RWPE2 (cell line): ENCODE measurements at regions not wholly inside any gene's neighbourhood (a gene's known extent, or its start where the extent isn't known, plus 50 kb on each side); places are given as distances from the start of the nearest gene placed in this dataset.
"Not testable (repeated sequence)": the region's sequence is repeated elsewhere in the genome, so short reads cannot be mapped to it uniquely, and the experiment has no call there.

Source experiments
- ATAC-seq: fragments of 200-7000 bp; cut with Tn5 transposase; 3 replicates; pipeline ENCODE4 v1.9.1; 2021; ENCODE audit warnings: low read depth
- DNase-seq: peaks from one replicate; pipeline ENCODE4 v3.0.0-alpha.2; 2020; ENCODE audit warnings: low spot score
- H3K27ac ChIP-seq: fragments of 450-650 bp; 2 replicates; pipeline ENCODE4 v1.5.1; 2017; ENCODE audit warnings: mild to moderate bottlenecking; ENCODE audit not compliant: poor library complexity, severe bottlenecking
- H3K27me3 ChIP-seq: fragments of 250-450 bp; sonication (Bioruptor Pico); 2 replicates; pipeline ENCODE4 v1.5.1; 2021; ENCODE audit warnings: mild to moderate bottlenecking, moderate library complexity; ENCODE audit not compliant: insufficient read depth, poor library complexity, severe bottlenecking
- H3K36me3 ChIP-seq: fragments of 250-450 bp; sonication (Bioruptor Pico); 2 replicates; pipeline ENCODE4 v1.5.1; 2020; ENCODE audit warnings: low read depth, mild to moderate bottlenecking, moderate library complexity
- H3K4me1 ChIP-seq: fragments of 250-450 bp; sonication (Bioruptor Pico); 2 replicates; pipeline ENCODE4 v1.5.1; 2021; ENCODE audit warnings: mild to moderate bottlenecking, moderate library complexity; ENCODE audit not compliant: insufficient read depth, poor library complexity, severe bottlenecking
- H3K4me3 ChIP-seq: fragments of 250-450 bp; sonication (Bioruptor Pico); 2 replicates; pipeline ENCODE4 v1.5.1; 2021; ENCODE audit warnings: mild to moderate bottlenecking, moderate library complexity; ENCODE audit not compliant: severe bottlenecking
- H3K9me3 ChIP-seq: fragments of 250-450 bp; sonication (Bioruptor Pico); 2 replicates; pipeline ENCODE4 v1.5.1; 2021; ENCODE audit warnings: mild to moderate bottlenecking, moderate library complexity; ENCODE audit not compliant: severe bottlenecking
- TF ChIP-seq, protein P1 (sequence below): fragments of 450-650 bp; IDR thresholded peaks from one replicate; pipeline ENCODE4 v1.5.1; 2017; ENCODE audit warnings: mild to moderate bottlenecking, moderate library complexity; ENCODE audit not compliant: poor library complexity, severe bottlenecking

DNA sequence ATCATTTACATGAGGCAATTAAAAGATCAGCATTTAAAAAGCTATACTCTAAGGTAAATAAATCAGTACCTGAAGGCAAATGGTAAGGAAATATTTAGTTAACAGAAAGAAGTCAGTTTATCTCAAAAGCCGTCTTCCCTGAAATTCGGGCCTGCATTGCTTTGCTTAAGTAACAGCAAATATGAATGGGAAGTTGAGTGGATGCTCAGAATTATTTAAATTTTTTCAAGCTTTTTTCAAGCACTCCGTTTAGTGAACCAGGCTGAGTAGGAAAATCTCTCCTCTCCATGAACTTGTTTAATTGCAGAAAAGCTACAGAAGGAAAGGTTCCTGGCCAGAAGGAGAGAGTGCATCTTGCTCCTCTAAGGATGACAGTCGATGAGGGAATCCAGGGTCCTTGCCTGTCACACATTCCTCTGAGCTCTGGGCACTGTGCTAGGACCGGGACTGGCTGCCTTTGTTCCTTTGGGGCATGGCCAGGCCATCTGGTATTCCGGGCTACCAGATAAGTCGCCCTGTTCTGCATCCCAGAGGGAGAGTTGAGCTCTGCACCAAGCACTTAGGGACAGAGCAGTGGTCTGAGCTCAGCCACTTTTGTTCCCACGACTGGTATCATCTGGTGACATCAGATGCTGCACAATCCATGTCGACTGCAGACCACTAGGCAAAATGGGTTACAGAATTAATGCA lies 77.6 kb downstream of the RIN2 start:
- Histone ChIP-seq H3K27me3 (no peaks in the 10 kb centered on the region), H3K9me3 (no peaks in the 10 kb centered on the region), H3K36me3 (no peaks in the 10 kb centered on the region), H3K4me1 (no peaks in the 10 kb centered on the region), H3K4me3 (no peak overlapping the region), H3K27ac (no peak overlapping the region)
- no peak for ATAC-seq
- TF ChIP-seq, protein P1, sequence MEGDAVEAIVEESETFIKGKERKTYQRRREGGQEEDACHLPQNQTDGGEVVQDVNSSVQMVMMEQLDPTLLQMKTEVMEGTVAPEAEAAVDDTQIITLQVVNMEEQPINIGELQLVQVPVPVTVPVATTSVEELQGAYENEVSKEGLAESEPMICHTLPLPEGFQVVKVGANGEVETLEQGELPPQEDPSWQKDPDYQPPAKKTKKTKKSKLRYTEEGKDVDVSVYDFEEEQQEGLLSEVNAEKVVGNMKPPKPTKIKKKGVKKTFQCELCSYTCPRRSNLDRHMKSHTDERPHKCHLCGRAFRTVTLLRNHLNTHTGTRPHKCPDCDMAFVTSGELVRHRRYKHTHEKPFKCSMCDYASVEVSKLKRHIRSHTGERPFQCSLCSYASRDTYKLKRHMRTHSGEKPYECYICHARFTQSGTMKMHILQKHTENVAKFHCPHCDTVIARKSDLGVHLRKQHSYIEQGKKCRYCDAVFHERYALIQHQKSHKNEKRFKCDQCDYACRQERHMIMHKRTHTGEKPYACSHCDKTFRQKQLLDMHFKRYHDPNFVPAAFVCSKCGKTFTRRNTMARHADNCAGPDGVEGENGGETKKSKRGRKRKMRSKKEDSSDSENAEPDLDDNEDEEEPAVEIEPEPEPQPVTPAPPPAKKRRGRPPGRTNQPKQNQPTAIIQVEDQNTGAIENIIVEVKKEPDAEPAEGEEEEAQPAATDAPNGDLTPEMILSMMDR: no peak
- DNase-seq: no peak

DNA sequence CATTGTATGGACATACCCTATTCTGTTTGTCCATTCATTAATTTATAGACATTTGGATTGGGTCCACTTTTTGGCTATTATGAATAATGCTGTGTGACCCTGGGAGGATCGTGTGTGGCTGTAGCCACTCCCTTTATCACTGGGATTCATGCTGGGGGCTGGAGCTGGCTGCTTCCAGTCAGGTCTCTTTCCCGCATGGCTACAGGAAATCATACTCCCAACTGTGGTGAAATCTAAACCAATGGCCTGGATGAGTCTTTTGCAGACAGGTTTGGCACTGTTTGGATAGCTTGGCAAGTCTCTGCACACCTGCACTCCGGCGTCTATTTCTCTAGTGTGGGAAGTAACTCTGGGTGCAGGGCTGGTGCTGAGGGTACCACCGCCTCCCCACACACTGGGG lies 80.4 kb downstream of the RIN2 start:
- TF ChIP-seq, protein P1: no peak
- H3K36me3 ChIP-seq: no peaks in the 10 kb centered on the region
- DNase-seq (no peak), ATAC-seq (no peak)
- H3K27ac ChIP-seq: no peak overlapping the region
- no peaks in the 10 kb centered on the region for H3K4me1 ChIP-seq
- H3K27me3 ChIP-seq: no peaks in the 10 kb centered on the region
- H3K9me3 ChIP-seq: no peaks in the 10 kb centered on the region
- H3K4me3 ChIP-seq: no peak overlapping the region

DNA sequence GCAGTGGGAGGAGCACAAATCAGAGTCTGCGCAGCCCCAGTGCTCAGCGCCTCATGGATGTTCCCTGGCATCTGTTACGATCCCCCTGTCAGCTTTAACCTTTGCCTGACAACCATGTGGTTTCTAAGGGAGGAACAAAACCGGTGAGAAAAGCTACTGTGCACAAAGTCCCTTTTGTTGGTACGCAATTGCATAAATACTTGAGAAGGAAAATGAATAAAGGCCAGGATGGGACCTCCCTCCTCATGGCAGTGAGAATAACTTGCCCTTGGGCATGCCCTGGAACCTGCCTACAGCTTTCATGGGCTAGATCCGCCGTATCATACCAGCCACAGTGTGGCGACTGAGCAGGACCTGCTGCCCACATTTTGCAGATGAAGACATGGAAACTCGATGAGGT lies 81.0 kb downstream of the RIN2 start:
- DNase-seq: no peak
- H3K27ac ChIP-seq: no peak overlapping the region
- H3K27me3 ChIP-seq: no peaks in the 10 kb centered on the region
- no peaks in the 10 kb centered on the region for H3K4me1 ChIP-seq
- no peaks in the 10 kb centered on the region for H3K9me3 ChIP-seq
- TF ChIP-seq, protein P1: no peak
- ATAC-seq: no peak
- no peak overlapping the region for H3K4me3 ChIP-seq
- H3K36me3 ChIP-seq: no peaks in the 10 kb centered on the region

DNA sequence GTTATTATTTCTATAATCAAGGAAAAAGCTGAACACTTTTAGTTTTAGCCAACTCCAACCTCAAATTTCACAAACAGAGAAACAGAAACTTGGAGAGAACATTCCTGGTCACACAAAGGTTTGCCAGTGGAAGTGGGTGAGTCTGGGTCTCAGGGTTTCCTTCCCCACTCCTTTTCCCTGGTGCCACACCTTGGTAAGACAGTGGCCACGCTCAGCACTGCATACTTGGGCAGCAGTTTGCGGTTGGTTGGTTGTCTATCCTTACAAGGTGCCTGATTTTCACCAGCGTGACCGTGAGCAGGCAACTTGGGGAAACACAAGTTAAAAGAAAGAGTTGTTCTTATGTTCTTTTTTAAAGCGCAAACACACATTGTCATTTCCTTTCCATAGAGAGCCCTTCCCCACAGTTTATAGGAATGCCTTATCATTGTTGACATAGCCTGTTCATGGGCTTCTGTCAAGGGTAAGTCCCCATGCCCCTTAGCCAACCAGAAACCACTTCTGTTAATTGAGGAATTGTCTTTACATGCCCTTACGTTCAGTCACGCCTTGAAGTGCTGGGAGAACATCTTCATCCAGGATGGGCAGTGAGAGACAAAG lies 82.2 kb downstream of the RIN2 start:
- Histone ChIP-seq H3K4me3 (no peak overlapping the region), H3K9me3 (no peaks in the 10 kb centered on the region), H3K36me3 (no peaks in the 10 kb centered on the region), H3K27ac (no peak overlapping the region), H3K27me3 (no peaks in the 10 kb centered on the region), H3K4me1 (no peaks in the 10 kb centered on the region)
- no peak for DNase-seq
- ATAC-seq: no peak
- TF ChIP-seq, protein P1: no peak

DNA sequence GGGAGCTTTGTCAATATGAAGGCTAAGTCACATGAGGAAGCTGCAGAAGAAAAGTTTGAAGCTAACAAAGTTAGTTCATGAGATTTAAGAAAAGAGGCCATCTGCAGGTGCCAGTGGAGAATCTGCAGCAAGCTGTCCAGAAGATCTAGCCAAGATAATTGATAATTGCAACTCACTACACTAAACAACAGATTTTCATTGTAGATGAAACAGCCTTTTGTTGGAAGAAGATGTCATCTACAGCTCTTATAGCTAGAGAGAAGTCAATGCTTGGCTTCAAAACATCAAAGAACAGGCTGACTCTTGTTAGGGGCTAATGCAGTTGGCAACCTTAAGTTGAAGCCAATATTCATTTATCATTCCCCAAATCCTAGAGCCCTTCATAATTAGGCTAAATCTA lies 83.7 kb downstream of the RIN2 start:
- no peak for DNase-seq
- TF ChIP-seq, protein P1: no peak
- Histone ChIP-seq H3K27ac (no peak overlapping the region), H3K9me3 (no peaks in the 10 kb centered on the region), H3K36me3 (no peaks in the 10 kb centered on the region), H3K4me1 (no peaks in the 10 kb centered on the region), H3K4me3 (no peak overlapping the region), H3K27me3 (no peaks in the 10 kb centered on the region)
- no peak for ATAC-seq

DNA sequence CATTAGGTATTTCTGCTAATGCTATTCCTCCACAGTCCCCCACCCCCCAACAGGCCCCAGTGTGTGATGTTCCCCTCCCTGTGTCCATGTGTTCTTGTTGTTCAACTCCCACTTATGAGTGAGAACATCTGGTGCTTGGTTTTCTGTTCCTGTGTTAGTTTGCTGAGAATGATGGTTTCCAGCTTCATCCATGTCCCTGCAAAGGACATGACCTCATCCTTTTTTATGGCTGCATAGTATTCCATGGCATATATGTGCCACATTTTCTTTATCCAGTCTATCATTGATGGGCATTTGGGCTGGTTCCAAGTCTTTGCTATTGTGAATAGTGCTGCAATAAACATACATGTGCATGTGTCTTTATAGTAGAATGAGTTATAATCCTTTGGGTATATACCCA lies 86.8 kb downstream of the RIN2 start:
- H3K36me3 ChIP-seq, H3K27ac ChIP-seq, H3K9me3 ChIP-seq, H3K4me3 ChIP-seq, H3K4me1 ChIP-seq, DNase-seq, H3K27me3 ChIP-seq, ATAC-seq: not testable (repeated sequence)
